Tibial nerve (tissue), 4 donors: ENCODE measurements at regions not wholly inside any gene's neighbourhood (a gene's known extent, or its start where the extent isn't known, plus 50 kb on each side); places are given as distances from the start of the nearest gene placed in this dataset.

Source experiments
- DNase-seq, 2 donors: peaks; one replicate each; pipeline ENCODE4 v3.0.0-alpha.2; 2019; ENCODE audit warnings: low spot score in 2 of 2
- H3K27ac ChIP-seq, 4 donors: fragments of 200-600 bp; sonication (generic) in 3 of 4; one replicate each; pipeline ENCODE4 v1.5.1; 2017 to 2019; ENCODE audit warnings: mild to moderate bottlenecking in 1 of 4
- H3K27me3 ChIP-seq, 2 donors: fragments of 200-600 bp; sonication (generic) in 1 of 2; one replicate each; pipeline versions ENCODE4 v1.5.1 to v1.6.0; 2017 to 2019
- H3K36me3 ChIP-seq, 3 donors: fragments of 200-600 bp; sonication (generic); one replicate each; pipeline ENCODE4 v1.5.1; 2018 to 2019
- H3K4me1 ChIP-seq, 4 donors: fragments of 200-600 bp; sonication (generic) in 3 of 4; one replicate each; pipeline ENCODE4 v1.5.1; 2017 to 2019
- H3K4me3 ChIP-seq, 4 donors: fragments of 200-600 bp; sonication (generic) in 3 of 4; one replicate each; pipeline ENCODE4 v1.5.1; 2017 to 2019; ENCODE audit warnings: mild to moderate bottlenecking in 1 of 4, moderate library complexity in 1 of 4
- H3K9me3 ChIP-seq, 4 donors: fragments of 200-600 bp; sonication (generic) in 3 of 4; one replicate each; pipeline ENCODE4 v1.5.1; 2017 to 2019
- CTCF ChIP-seq, 5 experiments: fragments of 200-600 bp in 3 of 5; fragments of 450-650 bp in 2 of 5; sonication (generic) in 3 of 5; IDR thresholded peaks; one replicate each; pipeline ENCODE4 v1.5.1; 2016 to 2019; ENCODE audit warnings: antibody characterized with exemption in 5 of 5, mild to moderate bottlenecking in 3 of 5, moderate library complexity in 2 of 5
- EP300 ChIP-seq, 2 donors: sonication (generic); formaldehyde crosslinking; IDR thresholded peaks; one replicate each; pipeline ENCODE4 v1.6.1; 2017; ENCODE audit warnings: antibody characterized with exemption in 2 of 2, mild to moderate bottlenecking in 1 of 2
- POLR2A ChIP-seq, 2 donors: fragments of 450-650 bp; IDR thresholded peaks; one replicate each; pipeline ENCODE4 v1.6.1; 2017; ENCODE audit warnings: antibody characterized with exemption in 2 of 2, mild to moderate bottlenecking in 2 of 2, moderate library complexity in 2 of 2
- WGBS, 2 donors: methylation state at CpG; one replicate each; pipeline ENCODE4 v1.1.5; 2018; 5-methylcytosine and 5-hydroxymethylcytosine counted together

DNA sequence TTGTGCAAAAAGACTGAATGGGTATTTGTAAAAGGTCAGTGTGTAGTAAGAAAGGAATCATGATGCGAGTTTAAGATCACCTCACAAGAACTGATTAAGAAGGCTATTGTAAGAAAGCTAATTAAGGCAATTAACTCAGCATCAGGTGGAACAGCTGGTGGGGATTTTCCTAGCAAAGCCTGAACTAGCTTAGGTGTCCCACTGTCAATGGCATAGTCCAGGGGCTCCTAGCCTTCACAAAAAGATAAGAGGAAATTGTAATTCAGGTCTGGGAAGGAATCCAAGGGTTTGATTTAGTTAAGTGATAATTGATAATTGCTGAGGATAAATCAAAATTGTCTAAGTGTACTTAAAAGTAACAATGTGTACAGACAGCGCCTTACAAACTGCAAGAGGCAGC is 901.6 kb downstream of the TUSC7 start:
- H3K36me3 ChIP-seq, result no peaks in the 10 kb centered on the region
- no peaks in the 10 kb centered on the region for H3K27me3 ChIP-seq
- DNase-seq, result no peak
- H3K9me3 ChIP-seq, result no peaks in the 10 kb centered on the region
- no peak overlapping the region for H3K4me3 ChIP-seq
- no peak overlapping the region for H3K27ac ChIP-seq
- 83 to 85% methylated on average over 2 of the region's 2 CpGs for whole genome bisulfite sequencing, 2 donors
- H3K4me1 ChIP-seq, result no peaks in the 10 kb centered on the region
- TF ChIP-seq CTCF (IDR thresholded peaks at IDR 0.05), result no peak
- no peak for TF ChIP-seq EP300 (IDR thresholded peaks at IDR 0.05)
- TF ChIP-seq POLR2A (IDR thresholded peaks at IDR 0.05), result no peak

DNA sequence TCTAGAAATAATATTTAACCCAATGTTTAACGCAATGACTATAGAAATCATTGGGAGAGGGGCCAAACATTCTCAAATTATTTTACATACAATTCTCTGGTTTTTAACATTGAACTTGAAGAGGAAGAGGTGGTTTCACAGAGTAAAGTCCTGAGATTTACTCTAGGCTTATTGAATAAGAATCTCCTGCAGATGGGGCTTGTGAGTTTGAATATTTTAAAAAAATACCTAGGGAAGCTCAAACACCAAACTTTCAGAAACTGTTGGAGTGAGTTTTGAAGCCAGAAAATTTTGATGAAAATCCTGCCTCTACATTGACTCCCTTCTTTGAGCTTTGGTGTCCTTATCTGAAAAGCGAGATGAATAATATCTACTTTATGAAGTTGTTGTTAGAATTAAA is 906.6 kb downstream of the TUSC7 start:
- DNase-seq, result no peak
- TF ChIP-seq EP300 (IDR thresholded peaks at IDR 0.05) (no peak), POLR2A (IDR thresholded peaks at IDR 0.05) (no peak), CTCF (IDR thresholded peaks at IDR 0.05) (no peak)
- Histone ChIP-seq H3K36me3 (no peaks in the 10 kb centered on the region), H3K27me3 (no peaks in the 10 kb centered on the region), H3K27ac (no peak overlapping the region), H3K9me3 (no peaks in the 10 kb centered on the region), H3K4me1 (no peaks in the 10 kb centered on the region), H3K4me3 (no peak overlapping the region)
- WGBS, 2 donors, result 94% methylated on average over 2 of the region's 2 CpGs

GRCh38 chr3:117617906-117618305 is 908.3 kb downstream of the TUSC7 start:
- no peak for TF ChIP-seq EP300 (IDR thresholded peaks at IDR 0.05)
- no peak for TF ChIP-seq CTCF (IDR thresholded peaks at IDR 0.05)
- no peak for TF ChIP-seq POLR2A (IDR thresholded peaks at IDR 0.05)
- H3K9me3 ChIP-seq, result no peaks in the 10 kb centered on the region
- 47 to 58% methylated on average over 1 of the region's 1 CpG for WGBS, 2 donors
- H3K27ac ChIP-seq, result no peak overlapping the region
- H3K27me3 ChIP-seq, result no peaks in the 10 kb centered on the region
- H3K4me3 ChIP-seq, result no peak overlapping the region
- no peaks in the 10 kb centered on the region for H3K36me3 ChIP-seq
- DNase-seq, result no peak
- no peaks in the 10 kb centered on the region for H3K4me1 ChIP-seq

GRCh38 chr3:117618462-117618861 is 908.9 kb downstream of the TUSC7 start:
- TF ChIP-seq POLR2A (IDR thresholded peaks at IDR 0.05) (no peak), EP300 (IDR thresholded peaks at IDR 0.05) (no peak), CTCF (IDR thresholded peaks at IDR 0.05) (no peak)
- no peak for DNase-seq
- no peak overlapping the region for H3K27ac ChIP-seq
- no peaks in the 10 kb centered on the region for H3K9me3 ChIP-seq
- H3K27me3 ChIP-seq, result no peaks in the 10 kb centered on the region
- 65 to 80% methylated on average over 1 of the region's 1 CpG for WGBS, 2 donors
- no peaks in the 10 kb centered on the region for H3K36me3 ChIP-seq
- no peaks in the 10 kb centered on the region for H3K4me1 ChIP-seq
- H3K4me3 ChIP-seq, result no peak overlapping the region

- no peak for TF ChIP-seq POLR2A (IDR thresholded peaks at IDR 0.05)
- no peak for TF ChIP-seq CTCF (IDR thresholded peaks at IDR 0.05)
- Histone ChIP-seq H3K4me1 (no peaks in the 10 kb centered on the region), H3K9me3 (no peaks in the 10 kb centered on the region), H3K4me3 (no peak overlapping the region), H3K27ac (no peak overlapping the region), H3K27me3 (no peaks in the 10 kb centered on the region), H3K36me3 (no peaks in the 10 kb centered on the region)
- DNase-seq, result no peak
- 64 to 68% methylated on average over 1 of the region's 1 CpG for WGBS, 2 donors
Measured at GRCh38 chr3:117619805-117620204, 910.2 kb downstream of the TUSC7 start.
